ENCODE measurements at regions not wholly inside any gene's neighbourhood (a gene's known extent, or its start where the extent isn't known, plus 50 kb on each side); places are given as distances from the start of the nearest gene placed in this dataset.

- no peaks in the 10 kb centered on the region for H3K36me3 Mint-ChIP-seq (ENCODE audit: low read depth)
- H3K4me3 ChIP-seq (ENCODE audit: low read length), result no peak overlapping the region
- no peak overlapping the region for H3K4me3 Mint-ChIP-seq
- peaks cover 38% of the 10 kb centered on the region for H3K4me1 Mint-ChIP-seq
- H3K9ac ChIP-seq (ENCODE audit: extremely low read depth, low read length, poor library complexity, severe bottlenecking), result no peak overlapping the region
- H3K27ac ChIP-seq (ENCODE audit: low read depth, low read length), result peak overlapping the region; percentile 5
- H3K4me1 ChIP-seq (ENCODE audit: control insufficient read depth, insufficient read depth, low read length), result peaks cover 12% of the 10 kb centered on the region
- no peaks in the 10 kb centered on the region for H3K27me3 Mint-ChIP-seq (ENCODE audit: insufficient read depth)
- H3K27ac Mint-ChIP-seq, result no peak overlapping the region
- WGBS, 2 experiments (ENCODE audit: insufficient coverage in 1 of 2, insufficient read length in 1 of 2), result 38% methylated on average over 1 of the region's 1 CpG; no CpG with 5 or more reads in 1 of the 2 experiments
- H3K36me3 ChIP-seq (ENCODE audit: control insufficient read depth, insufficient read depth, low read length), result no peaks in the 10 kb centered on the region
- no peak for DNase-seq
- no peaks in the 10 kb centered on the region for H3K9me3 ChIP-seq (ENCODE audit: control insufficient read depth, low read length)
- H3K27me3 ChIP-seq (ENCODE audit: control insufficient read depth, insufficient read depth, low read length, poor library complexity, severe bottlenecking), result no peaks in the 10 kb centered on the region
- no peak for TF ChIP-seq CTCF (conservative IDR thresholded peaks at IDR 0.05)
- H3K9me3 Mint-ChIP-seq, result no peaks in the 10 kb centered on the region
Measured at GRCh38 chr5:165135565-165135964, 1630.1 kb downstream of the MAT2B start.

GRCh38 chr5:165137701-165138100, 1632.3 kb downstream of the MAT2B start:
- Histone ChIP-seq H3K9ac (ENCODE audit: extremely low read depth, low read length, poor library complexity, severe bottlenecking) (no peak overlapping the region), H3K4me3 (ENCODE audit: low read length) (peak overlapping the region; percentile 59), H3K27ac (ENCODE audit: low read depth, low read length) (no peak overlapping the region), H3K36me3 (ENCODE audit: control insufficient read depth, insufficient read depth, low read length) (no peaks in the 10 kb centered on the region), H3K27me3 (ENCODE audit: control insufficient read depth, insufficient read depth, low read length, poor library complexity, severe bottlenecking) (no peaks in the 10 kb centered on the region), H3K9me3 (ENCODE audit: control insufficient read depth, low read length) (no peaks in the 10 kb centered on the region), H3K4me1 (ENCODE audit: control insufficient read depth, insufficient read depth, low read length) (peaks cover 12% of the 10 kb centered on the region)
- TF ChIP-seq CTCF (conservative IDR thresholded peaks at IDR 0.05), result no peak
- WGBS, 2 experiments (ENCODE audit: insufficient coverage in 1 of 2, insufficient read length in 1 of 2), result 41% methylated on average over 2 of the region's 2 CpGs; no CpG with 5 or more reads in 1 of the 2 experiments
- H3K4me3 Mint-ChIP-seq, result no peak overlapping the region
- no peaks in the 10 kb centered on the region for H3K36me3 Mint-ChIP-seq (ENCODE audit: low read depth)
- peaks cover 38% of the 10 kb centered on the region for H3K4me1 Mint-ChIP-seq
- no peaks in the 10 kb centered on the region for H3K9me3 Mint-ChIP-seq
- no peak for DNase-seq
- peak overlapping the region; percentile 47 for H3K27ac Mint-ChIP-seq
- H3K27me3 Mint-ChIP-seq (ENCODE audit: insufficient read depth), result no peaks in the 10 kb centered on the region

GRCh38 chr5:165138236-165138635, 1632.8 kb downstream of the MAT2B start:
- H3K9me3 Mint-ChIP-seq, result no peaks in the 10 kb centered on the region
- H3K36me3 Mint-ChIP-seq (ENCODE audit: low read depth), result no peaks in the 10 kb centered on the region
- Histone ChIP-seq H3K9me3 (ENCODE audit: control insufficient read depth, low read length) (no peaks in the 10 kb centered on the region), H3K36me3 (ENCODE audit: control insufficient read depth, insufficient read depth, low read length) (no peaks in the 10 kb centered on the region), H3K4me3 (ENCODE audit: low read length) (peak overlapping the region; percentile 59), H3K4me1 (ENCODE audit: control insufficient read depth, insufficient read depth, low read length) (peaks cover 12% of the 10 kb centered on the region), H3K27ac (ENCODE audit: low read depth, low read length) (no peak overlapping the region), H3K9ac (ENCODE audit: extremely low read depth, low read length, poor library complexity, severe bottlenecking) (no peak overlapping the region), H3K27me3 (ENCODE audit: control insufficient read depth, insufficient read depth, low read length, poor library complexity, severe bottlenecking) (no peaks in the 10 kb centered on the region)
- no peak overlapping the region for H3K4me3 Mint-ChIP-seq
- H3K27ac Mint-ChIP-seq, result peak overlapping the region; percentile 47
- H3K27me3 Mint-ChIP-seq (ENCODE audit: insufficient read depth), result no peaks in the 10 kb centered on the region
- TF ChIP-seq CTCF (conservative IDR thresholded peaks at IDR 0.05), result no peak
- no peak for DNase-seq
- WGBS, 2 experiments (ENCODE audit: insufficient coverage in 1 of 2, insufficient read length in 1 of 2), result 14% methylated on average over 7 of the region's 7 CpGs; no CpG with 5 or more reads in 1 of the 2 experiments
- H3K4me1 Mint-ChIP-seq, result peaks cover 38% of the 10 kb centered on the region

Measured in endodermal cell (in vitro differentiated cells).